ENCODE measurements at regions not wholly inside any gene's neighbourhood (a gene's known extent, or its start where the extent isn't known, plus 50 kb on each side); places are given as distances from the start of the nearest gene placed in this dataset.
"Not testable (repeated sequence)": the region's sequence is repeated elsewhere in the genome, so short reads cannot be mapped to it uniquely, and the experiment has no call there.

GRCh38 chr13:18725242-18725822, 456.3 kb downstream of the TUBA3C start:
- H3K36me3 Mint-ChIP-seq; H3K4me1 Mint-ChIP-seq; DNase-seq; H3K27ac Mint-ChIP-seq; H3K4me3 Mint-ChIP-seq; H3K27me3 Mint-ChIP-seq (ENCODE audit: low read depth in 3 of 3): not testable (repeated sequence)
- peaks cover 0 to 31% (median 7%) of the 10 kb centered on the region in 6 donors for H3K9me3 Mint-ChIP-seq

DNA sequence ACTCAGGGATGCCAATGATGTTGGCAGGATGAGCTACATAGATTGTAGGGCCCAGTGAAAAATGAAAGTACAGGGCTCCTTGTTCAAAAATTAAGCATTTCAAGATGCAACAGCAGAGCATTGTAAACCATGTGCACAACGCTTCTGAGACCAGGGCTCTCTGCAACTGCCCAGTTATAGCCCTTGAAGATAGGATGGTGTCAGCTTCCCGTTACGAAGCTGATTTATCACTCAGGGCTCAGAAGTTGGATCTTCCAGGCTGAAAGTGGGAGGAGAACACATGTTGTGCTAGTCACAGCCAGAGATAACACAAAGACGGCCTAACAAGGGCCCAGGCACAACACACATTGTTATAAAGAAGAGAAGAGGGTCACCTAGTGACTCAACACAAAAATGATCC, 466.7 kb downstream of the TUBA3C start:
- H3K9me3 Mint-ChIP-seq: peaks cover 7 to 31% (median 9%) of the 10 kb centered on the region in 6 donors
- no peaks in the 10 kb centered on the region for H3K4me1 Mint-ChIP-seq
- no peaks in the 10 kb centered on the region for H3K36me3 Mint-ChIP-seq
- H3K27me3 Mint-ChIP-seq (ENCODE audit: low read depth in 3 of 3): peaks cover 0 to 4% (median 0%) of the 10 kb centered on the region in 3 donors
- no peak overlapping the region for H3K27ac Mint-ChIP-seq
- DNase-seq: no peak
- H3K4me3 Mint-ChIP-seq: no peak overlapping the region

DNA sequence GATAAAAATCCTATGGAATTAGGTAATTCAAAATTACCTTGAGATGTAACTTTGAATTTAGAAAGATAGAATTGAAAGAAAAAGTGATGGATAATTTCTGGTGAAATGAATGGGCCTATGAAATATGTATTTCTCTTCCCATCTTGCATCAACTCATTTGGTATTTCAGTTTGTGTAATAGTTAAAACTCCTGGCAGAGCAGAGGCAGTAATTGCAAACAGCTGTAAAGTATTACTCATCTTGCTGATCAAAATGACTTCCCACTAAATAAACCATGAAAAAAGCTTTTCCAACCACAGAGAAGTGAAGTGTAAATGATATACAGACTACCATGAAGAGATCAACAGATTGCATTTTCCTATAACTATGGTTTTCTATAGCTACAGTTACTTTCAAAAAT, 471.0 kb downstream of the TUBA3C start:
- H3K27me3 Mint-ChIP-seq (ENCODE audit: low read depth in 3 of 3); H3K4me3 Mint-ChIP-seq; H3K4me1 Mint-ChIP-seq; H3K36me3 Mint-ChIP-seq; H3K27ac Mint-ChIP-seq; DNase-seq: not testable (repeated sequence)
- H3K9me3 Mint-ChIP-seq: peaks cover 2 to 31% (median 10%) of the 10 kb centered on the region in 6 donors

GRCh38 chr13:18706538-18706937, 475.1 kb downstream of the TUBA3C start:
- not testable (repeated sequence) for H3K27me3 Mint-ChIP-seq (ENCODE audit: low read depth in 3 of 3); H3K4me1 Mint-ChIP-seq; H3K4me3 Mint-ChIP-seq; H3K36me3 Mint-ChIP-seq; H3K27ac Mint-ChIP-seq; DNase-seq
- peaks cover 2 to 25% (median 5%) of the 10 kb centered on the region in 6 donors for H3K9me3 Mint-ChIP-seq

DNA sequence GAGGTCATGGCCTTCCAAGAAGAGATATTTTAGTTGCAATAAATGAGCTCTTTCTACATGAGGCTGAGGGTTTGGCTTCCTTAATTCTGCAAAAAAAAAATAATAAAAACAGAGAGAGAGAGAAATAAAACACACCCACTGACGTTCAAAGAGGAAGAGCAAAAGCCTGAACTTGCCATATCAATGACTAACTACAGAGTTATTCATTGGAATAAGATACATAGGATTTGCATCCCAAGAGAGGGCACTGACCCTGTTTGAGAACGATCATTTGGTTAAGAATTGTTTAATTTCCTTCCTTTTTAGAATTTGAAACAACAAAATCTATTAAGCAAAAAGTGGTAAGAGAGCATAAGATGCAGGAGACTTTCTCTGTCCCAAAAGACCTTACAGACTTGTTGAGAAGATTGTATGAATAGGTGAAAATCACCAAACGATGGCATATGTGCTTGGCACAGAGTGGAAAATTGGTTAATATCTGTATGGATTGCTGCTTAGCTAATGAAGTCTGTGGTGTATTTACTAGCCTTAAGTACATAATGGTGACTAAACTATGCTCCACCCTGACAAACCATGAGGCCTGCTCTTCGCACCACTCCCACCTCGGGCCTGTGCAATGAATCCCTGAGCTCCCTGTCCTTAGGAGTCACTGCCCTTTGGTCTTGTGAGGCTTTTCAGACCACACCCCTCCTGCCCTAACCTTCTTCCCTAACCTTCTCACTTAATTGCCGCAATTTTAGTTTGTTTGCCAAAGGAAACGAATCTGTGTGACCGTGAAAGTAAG, 479.0 kb downstream of the TUBA3C start:
- DNase-seq; H3K27ac Mint-ChIP-seq; H3K36me3 Mint-ChIP-seq; H3K27me3 Mint-ChIP-seq (ENCODE audit: low read depth in 3 of 3); H3K4me1 Mint-ChIP-seq; H3K4me3 Mint-ChIP-seq: not testable (repeated sequence)
- H3K9me3 Mint-ChIP-seq: peaks cover 2 to 34% (median 5%) of the 10 kb centered on the region in 6 donors

DNA sequence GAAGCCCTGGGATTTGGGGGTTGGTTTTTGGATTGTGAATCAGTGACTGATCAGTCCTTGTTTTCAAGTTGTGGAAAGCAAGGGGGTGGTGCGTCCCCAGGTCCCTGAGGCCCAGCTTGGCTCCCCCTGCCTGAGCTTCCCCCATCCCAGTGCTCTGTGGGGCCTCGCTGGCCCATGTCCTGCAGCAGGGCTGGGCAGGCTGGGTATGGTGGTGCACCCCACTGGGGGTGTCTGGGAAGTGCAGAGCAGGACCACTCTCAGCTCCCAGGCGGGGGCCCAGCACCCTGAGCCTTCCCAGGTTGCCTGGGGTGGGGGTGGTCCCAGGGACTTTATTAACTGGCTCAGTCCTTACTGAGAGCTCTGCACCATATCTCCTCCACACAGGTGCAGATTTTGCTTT, 483.3 kb downstream of the TUBA3C start:
- not testable (repeated sequence) for H3K4me3 Mint-ChIP-seq; H3K4me1 Mint-ChIP-seq; DNase-seq; H3K27ac Mint-ChIP-seq; H3K27me3 Mint-ChIP-seq (ENCODE audit: low read depth in 3 of 3); H3K36me3 Mint-ChIP-seq
- H3K9me3 Mint-ChIP-seq: peaks cover 0 to 27% (median 4%) of the 10 kb centered on the region in 6 donors

DNA sequence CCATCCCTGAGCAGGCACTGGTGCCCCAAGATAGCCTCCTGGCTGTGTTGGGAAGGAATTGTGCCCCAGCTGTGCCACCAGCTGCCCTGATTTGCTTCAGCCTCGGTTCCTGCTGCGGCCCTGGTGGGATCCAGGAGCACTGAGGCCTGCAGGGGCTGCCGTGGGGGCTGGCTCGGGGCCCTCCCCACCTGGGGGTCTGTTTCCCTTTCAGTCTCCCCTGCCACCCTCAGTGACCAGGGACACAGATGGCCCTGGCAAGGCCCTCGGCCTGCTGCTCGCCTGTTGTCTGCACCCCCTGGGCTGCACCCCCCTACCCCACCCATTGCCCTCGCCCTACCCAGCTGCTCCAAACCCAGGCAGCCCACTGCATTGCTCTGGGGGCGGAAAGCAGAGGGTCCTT, 483.8 kb downstream of the TUBA3C start:
- DNase-seq; H3K4me1 Mint-ChIP-seq; H3K27ac Mint-ChIP-seq; H3K4me3 Mint-ChIP-seq; H3K27me3 Mint-ChIP-seq (ENCODE audit: low read depth in 3 of 3); H3K36me3 Mint-ChIP-seq: not testable (repeated sequence)
- peaks cover 0 to 27% (median 4%) of the 10 kb centered on the region in 6 donors for H3K9me3 Mint-ChIP-seq

DNA sequence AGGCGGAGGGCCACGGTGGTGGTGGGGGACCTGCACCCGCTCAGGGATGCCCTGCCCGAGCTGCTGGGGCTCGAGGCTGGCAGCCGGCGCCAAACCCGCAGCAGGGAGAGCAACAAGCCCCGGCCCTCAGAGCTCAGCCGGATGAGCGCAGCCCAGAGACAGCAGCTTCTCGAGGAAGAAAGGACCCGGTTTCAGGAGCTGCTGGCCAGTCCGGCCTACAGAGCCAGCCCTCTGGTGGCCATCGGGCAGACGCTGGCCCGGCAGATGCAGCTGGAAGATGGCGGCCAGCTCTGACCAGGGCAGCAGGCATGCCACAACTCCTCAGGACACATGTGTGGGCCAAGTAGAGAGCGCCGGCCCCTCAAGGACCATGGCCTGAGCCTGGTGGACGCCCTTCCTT, 484.4 kb downstream of the TUBA3C start:
- H3K9me3 Mint-ChIP-seq: peaks cover 0 to 24% (median 4%) of the 10 kb centered on the region in 6 donors
- not testable (repeated sequence) for H3K27me3 Mint-ChIP-seq (ENCODE audit: low read depth in 3 of 3); H3K27ac Mint-ChIP-seq

DNA sequence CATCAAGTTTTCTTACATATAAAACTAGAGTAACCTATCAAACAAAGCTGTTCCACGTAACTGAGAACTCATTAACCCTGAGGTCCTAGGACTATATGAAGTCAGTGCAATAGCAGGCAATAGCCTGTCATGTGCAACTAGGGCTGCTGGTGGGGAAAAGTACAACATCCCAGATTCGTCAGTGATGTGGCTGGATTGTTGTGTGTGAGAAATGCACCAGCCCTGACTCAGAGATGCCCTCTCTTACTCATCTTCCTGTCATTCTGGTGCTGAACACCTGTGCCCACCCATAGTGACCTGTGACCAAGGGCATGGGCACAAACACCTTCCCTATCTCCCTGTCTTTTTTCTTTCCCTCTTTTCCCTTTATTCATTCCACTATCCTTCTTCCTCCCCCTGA, 504.2 kb downstream of the TUBA3C start:
- H3K27me3 Mint-ChIP-seq (ENCODE audit: low read depth in 3 of 3); DNase-seq; H3K36me3 Mint-ChIP-seq; H3K4me1 Mint-ChIP-seq; H3K27ac Mint-ChIP-seq; H3K4me3 Mint-ChIP-seq: not testable (repeated sequence)
- H3K9me3 Mint-ChIP-seq: peaks cover 0 to 16% (median 6%) of the 10 kb centered on the region in 6 donors

More for the DNA sequence above, 484.4 kb downstream of the TUBA3C start:
- H3K4me1 Mint-ChIP-seq, DNase-seq, H3K36me3 Mint-ChIP-seq, H3K4me3 Mint-ChIP-seq: not testable (repeated sequence)

DNA sequence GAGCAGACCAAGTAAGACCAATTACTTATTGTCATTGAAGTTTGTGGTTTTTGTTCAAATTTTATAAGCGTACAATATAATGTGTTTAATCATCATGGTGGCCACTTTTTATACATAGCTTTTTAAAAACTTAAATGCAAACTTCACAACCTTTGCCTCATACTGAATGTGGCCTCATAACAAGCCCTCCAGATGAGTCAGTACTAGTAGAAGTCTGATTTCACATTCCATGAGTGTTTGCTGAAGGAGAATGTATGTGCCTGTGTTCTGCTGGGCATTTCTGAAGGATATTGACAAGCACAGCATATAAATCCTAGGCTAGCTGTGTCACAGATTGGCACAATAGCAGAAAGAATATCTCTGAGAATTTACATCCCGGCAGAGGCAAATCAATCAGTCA, 506.4 kb downstream of the TUBA3C start:
- H3K9me3 Mint-ChIP-seq: peaks cover 0 to 10% (median 4%) of the 10 kb centered on the region in 6 donors
- H3K36me3 Mint-ChIP-seq; H3K4me1 Mint-ChIP-seq; H3K27ac Mint-ChIP-seq; H3K27me3 Mint-ChIP-seq (ENCODE audit: low read depth in 3 of 3); H3K4me3 Mint-ChIP-seq; DNase-seq: not testable (repeated sequence)

DNA sequence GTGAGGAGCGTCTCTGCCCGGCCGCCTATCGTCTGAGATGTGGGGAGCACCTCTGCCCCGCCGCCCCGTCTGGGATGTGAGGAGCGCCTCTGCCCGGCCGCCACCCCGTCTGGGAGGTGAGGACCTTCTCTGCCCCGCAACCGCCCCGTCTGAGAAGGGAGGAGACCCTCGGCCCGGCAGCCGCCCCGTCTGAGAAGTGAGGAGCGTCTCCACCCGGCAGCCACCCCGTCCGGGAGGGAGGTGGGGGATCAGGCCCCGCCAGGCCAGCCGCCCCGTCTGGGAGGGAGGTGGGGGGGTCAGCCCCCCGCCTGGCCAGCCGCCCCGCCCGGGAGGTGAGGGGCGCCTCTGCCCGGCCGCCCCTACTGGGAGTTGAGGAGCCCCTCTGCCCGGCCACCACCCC, 507.8 kb downstream of the TUBA3C start:
- H3K36me3 Mint-ChIP-seq; DNase-seq; H3K9me3 Mint-ChIP-seq; H3K27me3 Mint-ChIP-seq (ENCODE audit: low read depth in 3 of 3); H3K27ac Mint-ChIP-seq; H3K4me3 Mint-ChIP-seq; H3K4me1 Mint-ChIP-seq: not testable (repeated sequence)

- H3K36me3 Mint-ChIP-seq; DNase-seq; H3K27ac Mint-ChIP-seq; H3K27me3 Mint-ChIP-seq (ENCODE audit: low read depth in 3 of 3); H3K4me1 Mint-ChIP-seq; H3K9me3 Mint-ChIP-seq; H3K4me3 Mint-ChIP-seq: not testable (repeated sequence)
These were observed 515.0 kb downstream of the TUBA3C start for GRCh38 chr13:18666585-18666984.

DNA sequence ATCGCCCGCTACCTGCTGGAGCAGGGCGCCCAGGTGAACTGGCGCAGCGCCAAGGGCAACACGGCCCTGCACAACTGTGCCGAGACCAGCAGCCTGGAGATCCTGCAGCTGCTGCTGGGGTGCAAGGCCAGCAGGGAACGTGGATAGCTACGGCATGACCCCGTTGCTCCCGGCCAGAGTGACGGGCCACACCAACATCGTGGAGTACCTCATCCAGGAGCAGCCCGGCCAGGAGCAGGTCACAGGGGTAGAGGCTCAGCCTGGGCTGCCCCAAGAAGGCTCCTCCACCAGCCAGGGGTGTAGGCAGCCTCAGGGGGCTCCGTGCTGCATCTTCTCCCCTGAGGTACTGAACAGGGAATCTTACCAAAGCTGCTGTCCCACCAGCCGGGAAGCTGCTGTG, 515.9 kb downstream of the TUBA3C start:
- not testable (repeated sequence) for H3K27ac Mint-ChIP-seq; H3K36me3 Mint-ChIP-seq; H3K4me1 Mint-ChIP-seq; H3K27me3 Mint-ChIP-seq (ENCODE audit: low read depth in 3 of 3); H3K4me3 Mint-ChIP-seq; H3K9me3 Mint-ChIP-seq; DNase-seq

DNA sequence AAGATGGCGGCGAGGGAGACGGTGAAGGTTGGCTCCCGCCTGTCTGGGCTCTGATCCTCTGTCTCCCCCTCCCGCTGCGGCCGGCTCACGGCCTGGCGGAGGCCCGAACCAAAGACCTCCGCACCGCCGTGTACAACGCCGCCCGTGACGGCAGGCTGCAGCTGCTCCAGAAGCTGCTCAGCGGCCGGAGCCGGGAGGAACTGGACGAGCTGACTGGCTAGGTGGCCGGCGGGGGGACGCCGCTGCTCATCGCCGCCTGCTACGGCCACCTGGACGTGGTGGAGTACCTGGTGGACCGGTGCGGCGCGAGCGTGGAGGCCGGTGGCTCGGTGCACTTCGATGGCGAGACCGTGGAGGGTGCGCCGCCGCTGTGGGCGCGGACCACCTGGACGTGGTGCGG, 516.5 kb downstream of the TUBA3C start:
- not testable (repeated sequence) for H3K4me3 Mint-ChIP-seq; H3K9me3 Mint-ChIP-seq; H3K27me3 Mint-ChIP-seq (ENCODE audit: low read depth in 3 of 3); H3K27ac Mint-ChIP-seq; DNase-seq; H3K4me1 Mint-ChIP-seq; H3K36me3 Mint-ChIP-seq

DNA sequence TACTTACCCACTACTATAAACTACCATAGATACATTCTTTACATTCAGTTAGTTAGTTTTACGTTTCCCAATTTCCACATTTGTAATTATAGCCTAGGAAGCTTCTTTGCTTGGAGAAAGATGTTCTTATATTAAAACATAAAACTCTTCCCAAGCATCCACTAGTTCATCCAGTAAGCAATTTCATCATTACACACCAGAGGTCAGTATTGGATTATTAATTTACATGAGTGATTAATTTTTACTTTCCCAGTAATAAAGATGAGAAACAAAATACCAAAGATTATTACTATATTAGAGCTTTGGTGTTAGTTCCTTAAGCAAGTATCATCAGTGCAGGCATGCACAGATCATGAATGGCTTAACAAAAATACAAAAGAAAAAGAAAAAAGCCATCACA, 518.4 kb downstream of the TUBA3C start:
- H3K27me3 Mint-ChIP-seq (ENCODE audit: low read depth in 3 of 3); H3K9me3 Mint-ChIP-seq; DNase-seq; H3K27ac Mint-ChIP-seq; H3K36me3 Mint-ChIP-seq; H3K4me1 Mint-ChIP-seq; H3K4me3 Mint-ChIP-seq: not testable (repeated sequence)

Measured in immature natural killer cell (primary cell).